DOHH2 (cell line): ENCODE measurements at regions not wholly inside any gene's neighbourhood (a gene's known extent, or its start where the extent isn't known, plus 50 kb on each side); places are given as distances from the start of the nearest gene placed in this dataset.

ENCODE experiments used
- H3F3A ChIP-seq: fragments of 200-600 bp; sonication (generic), shearing (Covaris generic); 2 replicates; pipeline ENCODE4 v1.6.0; 2016; ENCODE audit warnings: antibody characterized with exemption, mild to moderate bottlenecking; ENCODE audit not compliant: control insufficient read depth, insufficient read depth
- H3K27ac ChIP-seq: fragments of 200-600 bp; sonication (generic); 2 replicates; pipeline ENCODE4 v1.5.1; 2014; ENCODE audit warnings: low read depth, mild to moderate bottlenecking, low read length, moderate library complexity
- H3K27me3 ChIP-seq: fragments of 200-600 bp; sonication (generic); 2 replicates; pipeline ENCODE4 v1.6.1; 2014; ENCODE audit warnings: mild to moderate bottlenecking, low read length, mixed read lengths; ENCODE audit not compliant: control insufficient read depth
- H3K36me3 ChIP-seq: fragments of 200-600 bp; sonication (generic); 2 replicates; pipeline ENCODE4 v1.6.1; 2014; ENCODE audit warnings: mild to moderate bottlenecking, low read length, moderate library complexity, mixed read lengths; ENCODE audit not compliant: control insufficient read depth
- H3K4me1 ChIP-seq: fragments of 200-600 bp; sonication (generic); 2 replicates; pipeline ENCODE4 v1.6.1; 2014; ENCODE audit warnings: mild to moderate bottlenecking, low read length, mixed read lengths; ENCODE audit not compliant: control insufficient read depth
- H3K4me2 ChIP-seq: fragments of 200-600 bp; sonication (generic); 2 replicates; pipeline ENCODE4 v1.6.0; 2014; ENCODE audit warnings: mild to moderate bottlenecking, low read length, moderate library complexity
- H3K4me3 ChIP-seq: fragments of 200-600 bp; sonication (generic); 2 replicates; pipeline ENCODE4 v1.5.1; 2014; ENCODE audit warnings: mild to moderate bottlenecking, low read length, mixed read lengths
- H3K79me2 ChIP-seq: fragments of 200-600 bp; sonication (generic); 2 replicates; pipeline ENCODE4 v1.6.1; 2014; ENCODE audit warnings: mild to moderate bottlenecking, low read length, mixed read lengths; ENCODE audit not compliant: control insufficient read depth
- H3K9me2 ChIP-seq: fragments of 200-600 bp; sonication (generic); replicated peaks from 2 replicates; pipeline ENCODE4 v1.6.1; 2014; ENCODE audit warnings: mild to moderate bottlenecking, low read length, mixed read lengths; ENCODE audit not compliant: control insufficient read depth
- H3K9me3 ChIP-seq: fragments of 200-600 bp; sonication (generic); 2 replicates; pipeline ENCODE4 v1.6.1; 2014; ENCODE audit warnings: antibody characterized with exemption, low read length, mixed read lengths; ENCODE audit not compliant: control insufficient read depth, insufficient read depth
- H4K20me1 ChIP-seq: fragments of 200-600 bp; sonication (generic); 2 replicates; pipeline ENCODE4 v1.6.0; 2014; ENCODE audit warnings: low read depth, mild to moderate bottlenecking, antibody characterized with exemption, low read length, moderate library complexity; ENCODE audit not compliant: control insufficient read depth, insufficient read depth
- EZH2phosphoT487 ChIP-seq: fragments of 200-600 bp; sonication (generic); IDR thresholded peaks from 2 replicates; pipeline ENCODE4 v1.6.1; 2017; ENCODE audit warnings: borderline replicate concordance, mild to moderate bottlenecking, antibody characterized with exemption, low read length, moderate library complexity, mixed read lengths
- TF ChIP-seq, protein P1 (sequence below): fragments of 200-600 bp; sonication (generic); IDR thresholded peaks from one replicate; pipeline ENCODE4 v1.5.1; 2014; ENCODE audit warnings: antibody characterized with exemption, mild to moderate bottlenecking, low read depth, low read length; ENCODE audit not compliant: poor library complexity, severe bottlenecking

DNA sequence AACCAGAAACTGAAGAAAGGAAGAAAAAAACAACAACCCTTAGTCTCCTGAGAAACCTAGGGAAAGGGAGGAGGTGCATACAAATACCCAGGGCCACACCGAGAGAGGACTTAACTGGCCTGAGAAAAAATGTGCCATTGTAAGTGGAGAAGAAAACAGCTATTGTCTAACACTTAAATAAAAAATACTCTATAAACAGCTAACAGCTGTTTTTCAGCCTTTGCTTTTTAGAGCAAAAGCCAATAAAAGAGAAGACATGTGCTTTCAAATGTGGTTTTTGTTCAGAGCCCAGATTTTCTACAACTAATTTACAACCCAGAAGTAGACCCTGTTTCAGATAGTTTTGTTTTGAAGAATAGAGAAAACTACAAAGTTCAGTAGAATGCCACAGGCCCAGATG, 56.0 kb upstream of the SLC22A16 start:
- no peak overlapping the region for H3K27ac ChIP-seq

DNA sequence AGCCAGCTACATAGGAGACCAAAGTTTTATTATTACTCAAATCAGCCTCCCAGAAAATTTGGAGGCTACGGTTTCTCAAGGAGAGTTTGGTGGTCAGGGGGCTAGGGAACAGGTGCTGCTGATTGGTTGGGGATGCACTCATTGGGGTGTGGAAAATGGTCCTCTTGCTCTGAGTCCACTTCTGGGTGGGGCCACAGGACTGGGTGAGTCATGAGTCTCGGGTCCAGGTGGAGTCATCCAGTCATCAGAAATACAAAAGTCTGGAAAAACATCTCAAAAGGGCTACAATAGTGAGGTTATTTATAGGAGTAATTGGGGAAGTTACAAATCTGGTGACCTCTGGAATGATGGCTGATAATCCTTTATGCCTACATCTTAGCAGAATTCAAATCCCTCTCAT, 54.3 kb upstream of the SLC22A16 start:
- H3K4me2 ChIP-seq = no peak overlapping the region
- H3F3A ChIP-seq = no peaks in the 10 kb centered on the region
- H3K27ac ChIP-seq = no peak overlapping the region
- H4K20me1 ChIP-seq = no peaks in the 10 kb centered on the region
- no peaks in the 10 kb centered on the region for H3K36me3 ChIP-seq
- H3K79me2 ChIP-seq = no peaks in the 10 kb centered on the region
- H3K4me3 ChIP-seq = no peak overlapping the region
- H3K4me1 ChIP-seq = no peaks in the 10 kb centered on the region
- H3K27me3 ChIP-seq = peaks cover 8% of the 10 kb centered on the region; the same call in 1 of the 2 replicates
- no peaks in the 10 kb centered on the region for H3K9me2 ChIP-seq
- TF ChIP-seq EZH2phosphoT487 = no peak
- TF ChIP-seq, protein P1, sequence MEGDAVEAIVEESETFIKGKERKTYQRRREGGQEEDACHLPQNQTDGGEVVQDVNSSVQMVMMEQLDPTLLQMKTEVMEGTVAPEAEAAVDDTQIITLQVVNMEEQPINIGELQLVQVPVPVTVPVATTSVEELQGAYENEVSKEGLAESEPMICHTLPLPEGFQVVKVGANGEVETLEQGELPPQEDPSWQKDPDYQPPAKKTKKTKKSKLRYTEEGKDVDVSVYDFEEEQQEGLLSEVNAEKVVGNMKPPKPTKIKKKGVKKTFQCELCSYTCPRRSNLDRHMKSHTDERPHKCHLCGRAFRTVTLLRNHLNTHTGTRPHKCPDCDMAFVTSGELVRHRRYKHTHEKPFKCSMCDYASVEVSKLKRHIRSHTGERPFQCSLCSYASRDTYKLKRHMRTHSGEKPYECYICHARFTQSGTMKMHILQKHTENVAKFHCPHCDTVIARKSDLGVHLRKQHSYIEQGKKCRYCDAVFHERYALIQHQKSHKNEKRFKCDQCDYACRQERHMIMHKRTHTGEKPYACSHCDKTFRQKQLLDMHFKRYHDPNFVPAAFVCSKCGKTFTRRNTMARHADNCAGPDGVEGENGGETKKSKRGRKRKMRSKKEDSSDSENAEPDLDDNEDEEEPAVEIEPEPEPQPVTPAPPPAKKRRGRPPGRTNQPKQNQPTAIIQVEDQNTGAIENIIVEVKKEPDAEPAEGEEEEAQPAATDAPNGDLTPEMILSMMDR = no peak
- H3K9me3 ChIP-seq = peaks cover 9% of the 10 kb centered on the region

More for the DNA sequence above, 56.0 kb upstream of the SLC22A16 start:
- H4K20me1 ChIP-seq = no peaks in the 10 kb centered on the region
- no peak for TF ChIP-seq EZH2phosphoT487
- TF ChIP-seq, protein P1 = no peak
- H3K4me2 ChIP-seq = no peak overlapping the region
- no peaks in the 10 kb centered on the region for H3K36me3 ChIP-seq
- H3K4me1 ChIP-seq = no peaks in the 10 kb centered on the region
- H3K9me2 ChIP-seq = no peaks in the 10 kb centered on the region
- no peaks in the 10 kb centered on the region for H3F3A ChIP-seq
- H3K9me3 ChIP-seq = peaks cover 9% of the 10 kb centered on the region
- H3K4me3 ChIP-seq = no peak overlapping the region
- no peaks in the 10 kb centered on the region for H3K79me2 ChIP-seq
- peaks cover 14% of the 10 kb centered on the region for H3K27me3 ChIP-seq

DNA sequence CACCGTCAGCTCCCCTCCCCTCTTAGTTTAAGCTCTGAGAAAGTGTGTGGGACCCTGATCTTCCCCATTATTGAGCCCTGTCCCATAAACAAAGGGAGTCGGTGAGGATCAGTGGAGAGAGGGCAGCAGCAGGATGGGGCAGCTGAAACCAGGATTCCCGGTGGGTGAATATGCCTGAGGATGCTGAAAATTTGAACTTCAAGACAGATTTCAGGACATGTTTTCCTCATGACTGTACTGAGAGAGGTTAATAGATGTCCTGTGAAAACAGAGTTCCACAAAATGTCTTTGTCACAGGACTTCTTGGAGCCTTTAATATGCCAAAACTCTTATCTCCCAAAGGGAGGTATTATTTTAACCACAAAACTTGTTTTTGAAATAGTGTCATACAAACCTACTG, 53.5 kb upstream of the SLC22A16 start:
- TF ChIP-seq, protein P1 = no peak
- no peak for TF ChIP-seq EZH2phosphoT487
- Histone ChIP-seq H3K9me2 (no peaks in the 10 kb centered on the region), H3K4me2 (no peak overlapping the region), H3K27me3 (peaks cover 8% of the 10 kb centered on the region; the same call in 1 of the 2 replicates), H3K4me3 (no peak overlapping the region), H3K27ac (no peak overlapping the region), H3K9me3 (peaks cover 4% of the 10 kb centered on the region), H3K36me3 (no peaks in the 10 kb centered on the region), H3K4me1 (no peaks in the 10 kb centered on the region), H3F3A (no peaks in the 10 kb centered on the region), H3K79me2 (no peaks in the 10 kb centered on the region), H4K20me1 (no peaks in the 10 kb centered on the region)

DNA sequence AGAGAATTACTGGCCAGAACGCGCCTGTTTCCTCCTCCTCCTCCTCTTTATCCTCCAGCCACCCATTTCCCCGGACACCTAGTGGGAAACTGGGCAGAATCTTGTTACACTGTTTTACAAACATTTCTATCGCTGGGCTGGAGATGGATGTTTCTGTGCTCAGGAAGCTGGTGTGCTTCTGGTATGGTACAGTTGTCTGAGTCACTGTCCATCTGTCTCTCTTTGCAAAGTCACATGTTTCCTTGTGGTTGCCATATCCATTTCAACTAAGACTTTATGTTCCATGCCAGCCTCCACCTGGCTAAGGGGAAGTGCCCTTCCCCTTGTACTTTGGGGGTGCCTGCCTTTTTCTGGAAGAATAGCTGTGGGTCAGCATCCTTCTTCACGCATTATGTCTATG, 52.9 kb upstream of the SLC22A16 start:
- Histone ChIP-seq H3K79me2 (no peaks in the 10 kb centered on the region), H3K4me1 (no peaks in the 10 kb centered on the region), H3K36me3 (no peaks in the 10 kb centered on the region), H3K4me3 (no peak overlapping the region), H4K20me1 (no peaks in the 10 kb centered on the region), H3K9me3 (no peaks in the 10 kb centered on the region), H3K27me3 (peaks cover 10% of the 10 kb centered on the region), H3K9me2 (no peaks in the 10 kb centered on the region), H3K27ac (no peak overlapping the region), H3K4me2 (no peak overlapping the region), H3F3A (no peaks in the 10 kb centered on the region)
- TF ChIP-seq, protein P1 = no peak
- no peak for TF ChIP-seq EZH2phosphoT487
